ENCODE measurements at regions not wholly inside any gene's neighbourhood (a gene's known extent, or its start where the extent isn't known, plus 50 kb on each side); places are given as distances from the start of the nearest gene placed in this dataset.

- Histone ChIP-seq H2AFZ (ENCODE audit: insufficient read depth, low read depth, low read length, poor library complexity, severe bottlenecking) (no peak overlapping the region), H3K79me2 (ENCODE audit: control insufficient read depth, insufficient read depth, low read length) (no peaks in the 10 kb centered on the region), H3K27ac (ENCODE audit: low read length in 2 of 2) (no peak overlapping the region), H3K36me3 (replicated peaks in 1 of 2; ENCODE audit: control extremely low read depth in 1 of 2, control insufficient read depth in 1 of 2, extremely low read depth in 1 of 2, insufficient read depth in 2 of 2, low read length in 1 of 2) (no peaks in the 10 kb centered on the region), H3K9me3 (ENCODE audit: control extremely low read depth in 1 of 3, control insufficient read depth in 2 of 3, insufficient read depth in 1 of 3, low read length in 2 of 3) (no peaks in the 10 kb centered on the region), H3K9ac (ENCODE audit: low read length) (no peak overlapping the region), H4K20me1 (ENCODE audit: control insufficient read depth, insufficient read depth, low read length, poor library complexity, severe bottlenecking) (no peaks in the 10 kb centered on the region), H3K4me3 (ENCODE audit: control extremely low read depth in 1 of 5, extremely low read depth in 1 of 5, insufficient read depth in 1 of 5, low read depth in 2 of 5, low read length in 4 of 5) (no peak overlapping the region), H3K4me2 (replicated peaks; ENCODE audit: low read depth, low read length, poor library complexity, severe bottlenecking) (no peak overlapping the region), H3K27me3 (replicated peaks in 1 of 4; ENCODE audit: control extremely low read depth in 1 of 4, control insufficient read depth in 3 of 4, insufficient read depth in 4 of 4, low read length in 3 of 4) (no peaks in the 10 kb centered on the region), H3K4me1 (ENCODE audit: control insufficient read depth in 2 of 2, insufficient read depth in 2 of 2, low read length in 2 of 2) (no peaks in the 10 kb centered on the region)
- H3K4me3 Mint-ChIP-seq: no peak overlapping the region
- H3K27ac Mint-ChIP-seq: no peak overlapping the region
- H3K4me1 Mint-ChIP-seq: no peaks in the 10 kb centered on the region
- TF ChIP-seq CTCF (IDR thresholded peaks at IDR 0.05): no peak
- ChIA-PET CTCF (no interaction called here), POLR2A (no interaction called here)
- ATAC-seq (ENCODE audit: low read depth) (no peak), DNase-seq (no peak)
- intact Hi-C loops (cut with micrococcal nuclease): no loop called here
- 96% methylated on average over 3 of the region's 3 CpGs for WGBS (ENCODE audit: insufficient coverage)
- H3K27me3 Mint-ChIP-seq: no peaks in the 10 kb centered on the region
- no peaks in the 10 kb centered on the region for H3K9me3 Mint-ChIP-seq (ENCODE audit: insufficient read depth)
Observed at GRCh38 chr2:167787562-167787961, 459.8 kb downstream of the STK39 start.

- H2AFZ ChIP-seq (ENCODE audit: insufficient read depth, low read depth, low read length, poor library complexity, severe bottlenecking): no peak overlapping the region
Observed at GRCh38 chr2:167787021-167787420, 460.4 kb downstream of the STK39 start.

More at GRCh38 chr2:167787021-167787420, 460.4 kb downstream of the STK39 start:
- ATAC-seq (ENCODE audit: low read depth) (no peak), DNase-seq (no peak)
- ChIA-PET POLR2A (no interaction called here), CTCF (no interaction called here)
- H3K4me1 Mint-ChIP-seq: no peaks in the 10 kb centered on the region
- Histone ChIP-seq H3K27me3 (replicated peaks in 1 of 4; ENCODE audit: control extremely low read depth in 1 of 4, control insufficient read depth in 3 of 4, insufficient read depth in 4 of 4, low read length in 3 of 4) (no peaks in the 10 kb centered on the region), H3K4me2 (replicated peaks; ENCODE audit: low read depth, low read length, poor library complexity, severe bottlenecking) (no peak overlapping the region), H3K9ac (ENCODE audit: low read length) (no peak overlapping the region), H3K27ac (ENCODE audit: low read length in 2 of 2) (no peak overlapping the region), H3K36me3 (replicated peaks in 1 of 2; ENCODE audit: control extremely low read depth in 1 of 2, control insufficient read depth in 1 of 2, extremely low read depth in 1 of 2, insufficient read depth in 2 of 2, low read length in 1 of 2) (no peaks in the 10 kb centered on the region), H3K4me1 (ENCODE audit: control insufficient read depth in 2 of 2, insufficient read depth in 2 of 2, low read length in 2 of 2) (no peaks in the 10 kb centered on the region), H3K4me3 (ENCODE audit: control extremely low read depth in 1 of 5, extremely low read depth in 1 of 5, insufficient read depth in 1 of 5, low read depth in 2 of 5, low read length in 4 of 5) (no peak overlapping the region), H3K9me3 (ENCODE audit: control extremely low read depth in 1 of 3, control insufficient read depth in 2 of 3, insufficient read depth in 1 of 3, low read length in 2 of 3) (no peaks in the 10 kb centered on the region), H4K20me1 (ENCODE audit: control insufficient read depth, insufficient read depth, low read length, poor library complexity, severe bottlenecking) (no peaks in the 10 kb centered on the region), H3K79me2 (ENCODE audit: control insufficient read depth, insufficient read depth, low read length) (no peaks in the 10 kb centered on the region)
- H3K27ac Mint-ChIP-seq: no peak overlapping the region
- H3K9me3 Mint-ChIP-seq (ENCODE audit: insufficient read depth): no peaks in the 10 kb centered on the region
- H3K4me3 Mint-ChIP-seq: no peak overlapping the region
- no peak for TF ChIP-seq EZH2 (IDR thresholded peaks at IDR 0.05; ENCODE audit: borderline replicate concordance, insufficient read depth, low read depth, low read length, poor library complexity, severe bottlenecking)
- TF ChIP-seq CTCF (IDR thresholded peaks at IDR 0.05): no peak
- 92% methylated on average over 1 of the region's 1 CpG for WGBS (ENCODE audit: insufficient coverage)
- no peaks in the 10 kb centered on the region for H3K27me3 Mint-ChIP-seq
- intact Hi-C loops (cut with micrococcal nuclease): no loop called here
